Body of pancreas (tissue), 4 donors: ENCODE measurements at regions not wholly inside any gene's neighbourhood (a gene's known extent, or its start where the extent isn't known, plus 50 kb on each side); places are given as distances from the start of the nearest gene placed in this dataset.

Experiments used
- POLR2A ChIP-seq, 3 donors: fragments of 450-650 bp; IDR thresholded peaks; one replicate each; pipeline ENCODE4 v1.6.1; 2016; ENCODE audit warnings: antibody characterized with exemption in 3 of 3, mild to moderate bottlenecking in 2 of 3
- TF ChIP-seq, protein P1 (sequence below), 7 experiments: fragments of 450-650 bp in 4 of 7; fragments of 200-600 bp in 3 of 7; sonication (generic) in 3 of 7; IDR thresholded peaks; one replicate each; pipeline ENCODE4 v1.5.1; 2016 to 2019; ENCODE audit warnings: antibody characterized with exemption in 7 of 7

DNA sequence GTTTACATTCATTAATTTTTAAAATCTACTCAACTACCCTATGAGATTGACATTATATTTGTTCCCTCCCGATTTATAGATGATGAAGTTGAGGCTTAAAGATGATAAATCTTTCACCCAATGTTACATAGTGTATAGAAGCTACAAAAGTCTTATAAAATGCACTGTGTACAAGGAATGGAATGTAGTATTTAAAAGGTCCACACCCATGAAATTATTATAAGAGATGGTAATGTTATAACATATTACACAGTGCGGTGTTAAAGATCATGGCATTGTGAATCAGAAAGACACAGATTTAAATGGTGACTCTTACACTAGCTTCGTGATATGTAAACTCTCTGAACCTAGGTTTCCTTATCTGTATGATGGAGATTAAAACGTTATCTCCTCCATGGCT, 141.6 kb upstream of the CHD1 start:
- TF ChIP-seq, protein P1, sequence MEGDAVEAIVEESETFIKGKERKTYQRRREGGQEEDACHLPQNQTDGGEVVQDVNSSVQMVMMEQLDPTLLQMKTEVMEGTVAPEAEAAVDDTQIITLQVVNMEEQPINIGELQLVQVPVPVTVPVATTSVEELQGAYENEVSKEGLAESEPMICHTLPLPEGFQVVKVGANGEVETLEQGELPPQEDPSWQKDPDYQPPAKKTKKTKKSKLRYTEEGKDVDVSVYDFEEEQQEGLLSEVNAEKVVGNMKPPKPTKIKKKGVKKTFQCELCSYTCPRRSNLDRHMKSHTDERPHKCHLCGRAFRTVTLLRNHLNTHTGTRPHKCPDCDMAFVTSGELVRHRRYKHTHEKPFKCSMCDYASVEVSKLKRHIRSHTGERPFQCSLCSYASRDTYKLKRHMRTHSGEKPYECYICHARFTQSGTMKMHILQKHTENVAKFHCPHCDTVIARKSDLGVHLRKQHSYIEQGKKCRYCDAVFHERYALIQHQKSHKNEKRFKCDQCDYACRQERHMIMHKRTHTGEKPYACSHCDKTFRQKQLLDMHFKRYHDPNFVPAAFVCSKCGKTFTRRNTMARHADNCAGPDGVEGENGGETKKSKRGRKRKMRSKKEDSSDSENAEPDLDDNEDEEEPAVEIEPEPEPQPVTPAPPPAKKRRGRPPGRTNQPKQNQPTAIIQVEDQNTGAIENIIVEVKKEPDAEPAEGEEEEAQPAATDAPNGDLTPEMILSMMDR (IDR thresholded peaks at IDR 0.05): no peak
- TF ChIP-seq POLR2A (IDR thresholded peaks at IDR 0.05): no peak
